GM12878 (cell line): ENCODE measurements at regions not wholly inside any gene's neighbourhood (a gene's known extent, or its start where the extent isn't known, plus 50 kb on each side); places are given as distances from the start of the nearest gene placed in this dataset.

Experiments used
- EGR1 ChIP-seq, 2 experiments: IDR thresholded peaks; 1 replicate in 1 of 2; 2 replicates in 1 of 2; pipeline ENCODE4 v1.6.1; 2011 to 2012; ENCODE audit warnings: low read depth in 2 of 2, low read length in 2 of 2, borderline replicate concordance in 1 of 2, mild to moderate bottlenecking in 1 of 2, moderate library complexity in 1 of 2
- FOS ChIP-seq: IDR thresholded peaks from 3 replicates; pipeline ENCODE4 v1.6.1; 2011; ENCODE audit warnings: borderline replicate concordance; ENCODE audit not compliant: insufficient read length; ENCODE audit errors: extremely low read depth
- POLR2AphosphoS2 ChIP-seq: IDR thresholded peaks from 2 replicates; pipeline ENCODE4 v1.6.1; 2011; ENCODE audit warnings: low read depth, mild to moderate bottlenecking, low read length, improper control_type of control experiment, moderate library complexity
- POLR2AphosphoS5 ChIP-seq: IDR thresholded peaks from 2 replicates; pipeline ENCODE4 v1.6.1; 2011; ENCODE audit warnings: mild to moderate bottlenecking, low read length, inconsistent platforms
- RFX5 ChIP-seq: IDR thresholded peaks from 2 replicates; pipeline ENCODE4 v1.6.1; 2011; ENCODE audit warnings: low read depth, low read length, improper control_type of control experiment
- SREBF2 ChIP-seq: IDR thresholded peaks from 2 replicates; pipeline ENCODE4 v1.6.1; 2012; ENCODE audit warnings: mild to moderate bottlenecking, low read length
- TF ChIP-seq, protein P1 (sequence below), 3 experiments: IDR thresholded peaks in 2 of 3; conservative IDR thresholded peaks in 1 of 3; 2 replicates each; pipeline ENCODE4 v1.5.1; 2011; ENCODE audit warnings: low read depth in 3 of 3, low read length in 3 of 3, mild to moderate bottlenecking in 3 of 3, control low read depth in 2 of 3, moderate library complexity in 2 of 3, inconsistent platforms in 1 of 3, mixed read lengths in 1 of 3; ENCODE audit not compliant: control insufficient read depth in 2 of 3, insufficient read depth in 1 of 3; ENCODE audit errors: extremely low read depth in 1 of 3
- TF ChIP-seq, protein P2 (sequence below): IDR thresholded peaks from 2 replicates; pipeline ENCODE4 v1.6.1; 2011; ENCODE audit warnings: borderline replicate concordance, low read depth, mild to moderate bottlenecking, moderate library complexity, mixed read lengths, low read length; ENCODE audit not compliant: insufficient read depth; ENCODE audit errors: extremely low read length

DNA sequence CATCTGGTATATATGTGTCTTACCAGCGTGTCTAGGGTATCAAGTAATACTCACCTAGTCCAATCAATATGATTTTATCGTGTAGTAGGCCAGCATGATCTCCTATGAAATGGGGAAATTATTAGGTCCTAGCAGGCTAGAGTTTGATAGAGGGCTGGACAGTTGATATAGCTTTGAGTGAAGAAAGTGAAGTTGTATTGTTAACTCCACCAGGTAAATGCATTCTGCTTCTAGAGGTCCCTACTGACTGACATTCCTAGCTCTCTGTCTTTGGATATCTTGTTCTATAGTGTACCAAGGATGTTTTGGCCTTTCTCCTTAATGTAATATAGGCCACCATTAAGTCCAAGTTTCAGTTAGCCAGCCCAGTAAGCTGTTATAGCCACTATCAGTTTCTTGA, 97.4 kb downstream of the EBNA1BP2 start:
- TF ChIP-seq, protein P1, sequence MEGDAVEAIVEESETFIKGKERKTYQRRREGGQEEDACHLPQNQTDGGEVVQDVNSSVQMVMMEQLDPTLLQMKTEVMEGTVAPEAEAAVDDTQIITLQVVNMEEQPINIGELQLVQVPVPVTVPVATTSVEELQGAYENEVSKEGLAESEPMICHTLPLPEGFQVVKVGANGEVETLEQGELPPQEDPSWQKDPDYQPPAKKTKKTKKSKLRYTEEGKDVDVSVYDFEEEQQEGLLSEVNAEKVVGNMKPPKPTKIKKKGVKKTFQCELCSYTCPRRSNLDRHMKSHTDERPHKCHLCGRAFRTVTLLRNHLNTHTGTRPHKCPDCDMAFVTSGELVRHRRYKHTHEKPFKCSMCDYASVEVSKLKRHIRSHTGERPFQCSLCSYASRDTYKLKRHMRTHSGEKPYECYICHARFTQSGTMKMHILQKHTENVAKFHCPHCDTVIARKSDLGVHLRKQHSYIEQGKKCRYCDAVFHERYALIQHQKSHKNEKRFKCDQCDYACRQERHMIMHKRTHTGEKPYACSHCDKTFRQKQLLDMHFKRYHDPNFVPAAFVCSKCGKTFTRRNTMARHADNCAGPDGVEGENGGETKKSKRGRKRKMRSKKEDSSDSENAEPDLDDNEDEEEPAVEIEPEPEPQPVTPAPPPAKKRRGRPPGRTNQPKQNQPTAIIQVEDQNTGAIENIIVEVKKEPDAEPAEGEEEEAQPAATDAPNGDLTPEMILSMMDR (IDR thresholded peaks at IDR 0.05 in 2 of 3, conservative IDR thresholded peaks at IDR 0.05 in 1 of 3; ENCODE audit: control insufficient read depth in 2 of 3, extremely low read depth in 1 of 3, insufficient read depth in 1 of 3, low read depth in 3 of 3, low read length in 3 of 3) = no peak
- no peak for TF ChIP-seq FOS
- no peak for TF ChIP-seq POLR2AphosphoS2
- TF ChIP-seq, protein P2, sequence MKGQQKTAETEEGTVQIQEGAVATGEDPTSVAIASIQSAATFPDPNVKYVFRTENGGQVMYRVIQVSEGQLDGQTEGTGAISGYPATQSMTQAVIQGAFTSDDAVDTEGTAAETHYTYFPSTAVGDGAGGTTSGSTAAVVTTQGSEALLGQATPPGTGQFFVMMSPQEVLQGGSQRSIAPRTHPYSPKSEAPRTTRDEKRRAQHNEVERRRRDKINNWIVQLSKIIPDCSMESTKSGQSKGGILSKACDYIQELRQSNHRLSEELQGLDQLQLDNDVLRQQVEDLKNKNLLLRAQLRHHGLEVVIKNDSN = no peak
- no peak for TF ChIP-seq EGR1 (IDR thresholded peaks at IDR 0.05; ENCODE audit: borderline replicate concordance in 1 of 2, low read depth in 2 of 2, low read length in 2 of 2)
- no peak for TF ChIP-seq POLR2AphosphoS5
- TF ChIP-seq SREBF2 = no peak
- TF ChIP-seq RFX5 = no peak
